Right lung (tissue), 2 donors: ENCODE measurements at regions not wholly inside any gene's neighbourhood (a gene's known extent, or its start where the extent isn't known, plus 50 kb on each side); places are given as distances from the start of the nearest gene placed in this dataset.

Experiments used
- DNase-seq, 2 donors: peaks; one replicate each; pipeline ENCODE4 v3.0.0-alpha.2; 2013

DNA sequence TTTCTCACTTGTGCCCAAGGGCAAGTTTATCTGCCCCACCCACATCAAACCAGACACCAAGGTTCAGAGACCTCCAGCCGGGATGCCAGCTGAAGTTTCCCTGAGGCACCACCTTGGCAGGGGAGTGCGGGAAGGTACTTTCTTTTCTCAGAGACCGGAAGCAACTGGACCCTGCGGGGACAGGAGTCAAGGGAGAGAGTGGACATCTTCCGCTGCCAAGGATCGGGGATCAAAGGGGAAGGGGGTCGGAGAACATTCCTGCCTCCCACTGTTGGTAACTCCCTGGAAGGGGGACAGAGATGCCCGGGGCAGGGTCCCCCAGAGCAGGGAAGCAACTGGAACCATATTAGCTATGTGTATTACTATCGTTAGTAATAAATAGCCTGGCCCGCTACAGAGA is 161.8 kb downstream of the DICER1 start:
- no peak for DNase-seq

DNA sequence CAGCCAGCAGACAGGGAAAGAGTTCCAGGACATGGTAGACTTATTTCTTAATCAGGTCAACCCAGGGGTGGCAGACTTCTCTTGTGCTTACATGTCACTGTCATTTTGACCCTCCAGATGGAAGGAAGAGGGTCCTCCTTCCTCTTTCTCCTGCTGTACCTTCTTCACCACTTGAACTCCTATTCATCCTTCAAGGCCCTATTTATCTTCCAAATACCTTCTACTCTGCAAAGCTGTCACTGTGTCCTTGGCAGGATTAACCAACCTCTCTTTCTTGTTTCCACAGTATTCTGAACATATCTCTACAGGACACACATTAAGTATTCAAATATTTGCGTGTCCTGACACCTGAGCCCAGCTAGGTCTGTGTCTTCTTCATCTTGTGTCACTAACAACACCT is 163.1 kb downstream of the DICER1 start:
- no peak for DNase-seq

DNA sequence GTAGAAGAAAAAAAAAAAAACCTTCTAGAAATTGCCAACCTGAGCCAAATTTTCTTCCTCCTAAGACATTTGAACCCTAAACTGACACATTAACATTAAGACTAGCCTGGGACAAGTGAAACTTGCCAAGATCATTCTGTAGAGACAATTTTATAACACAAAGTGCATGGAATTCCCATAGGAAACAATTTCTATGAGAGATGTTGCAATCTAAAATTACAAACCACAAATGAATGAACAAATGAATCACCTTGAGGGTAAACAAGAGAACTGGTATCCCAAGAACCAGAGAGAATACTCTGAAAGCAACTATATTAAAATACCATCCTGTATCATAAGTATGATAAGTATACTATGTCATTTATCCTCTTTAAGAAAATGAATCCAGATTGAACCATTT is 165.3 kb downstream of the DICER1 start:
- no peak for DNase-seq

DNA sequence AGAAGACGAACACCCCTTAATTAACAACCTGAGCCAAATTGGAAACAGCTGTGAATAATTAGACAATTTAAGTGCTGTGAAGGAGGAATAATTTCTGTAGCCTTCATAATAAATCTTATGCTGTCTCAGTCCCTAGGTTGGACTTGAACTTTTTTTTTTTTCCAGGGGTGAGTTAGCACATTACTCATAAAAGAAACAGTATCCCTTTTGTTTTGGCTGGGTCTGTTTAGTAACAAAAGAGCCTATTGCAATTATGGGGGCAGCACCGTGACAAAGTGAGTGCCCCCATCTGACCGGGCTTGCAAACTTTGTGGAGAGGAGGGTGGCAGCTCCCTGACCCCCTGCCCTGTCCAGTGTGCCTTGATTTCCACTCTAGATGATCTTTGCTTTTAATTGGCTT is 167.4 kb downstream of the DICER1 start:
- no peak for DNase-seq

DNA sequence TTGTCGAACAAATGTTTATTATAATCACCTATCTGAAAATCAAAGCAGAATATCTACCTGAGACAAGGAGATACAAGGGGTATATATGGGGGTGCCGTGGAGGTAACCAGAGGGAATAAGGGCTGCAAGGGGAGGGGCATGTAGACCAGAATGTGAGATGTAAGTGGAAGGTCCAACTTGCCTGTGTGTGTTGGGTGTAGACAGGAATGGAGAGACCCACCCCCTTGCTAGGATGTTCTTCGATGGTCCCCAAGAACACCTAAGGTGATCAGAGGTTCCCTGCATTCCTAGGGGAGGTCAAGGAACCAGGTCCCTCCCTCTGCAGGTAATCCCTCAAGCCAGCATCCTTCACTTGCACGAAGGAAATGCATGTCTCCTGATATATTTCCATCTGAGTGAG is 167.9 kb downstream of the DICER1 start:
- no peak for DNase-seq

DNA sequence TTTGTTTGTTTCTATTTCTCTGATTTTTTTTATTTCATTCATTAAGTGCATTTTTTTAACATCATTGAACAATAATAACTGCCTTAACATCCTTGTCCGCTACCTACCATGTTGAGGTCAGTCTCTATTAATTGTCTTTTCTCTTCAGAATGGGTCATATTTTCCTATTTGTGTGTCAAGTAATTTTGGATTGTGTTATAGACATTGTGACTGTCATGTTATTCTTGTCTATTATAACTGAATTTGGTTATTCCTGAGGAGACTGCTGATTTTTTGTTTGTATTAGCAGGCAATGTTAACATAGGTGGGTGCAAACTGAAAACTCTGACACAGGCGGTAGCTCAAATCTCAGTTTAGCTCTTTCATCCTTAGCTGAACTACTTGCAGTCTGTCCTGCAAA is 169.9 kb downstream of the DICER1 start:
- no peak for DNase-seq

DNA sequence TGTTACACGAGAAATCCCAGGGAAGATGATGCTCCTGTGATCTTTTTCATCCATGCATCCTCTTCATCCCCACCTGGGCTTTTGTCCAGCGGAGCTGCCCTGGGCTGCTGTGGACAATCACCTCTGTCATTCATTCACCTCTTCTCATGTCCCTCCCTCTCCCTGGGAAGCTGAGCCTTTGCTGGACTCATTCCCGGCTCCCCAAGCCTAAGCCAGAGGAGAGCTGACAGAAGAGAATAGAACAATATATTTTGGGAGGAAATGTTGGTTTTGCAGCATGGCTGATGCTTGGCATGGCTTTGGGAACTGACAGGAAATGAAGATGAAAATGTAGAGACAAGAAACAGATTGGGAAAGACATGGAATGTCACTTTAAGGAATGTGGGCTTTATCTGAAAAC is 177.4 kb downstream of the DICER1 start:
- DNase-seq: no peak

DNA sequence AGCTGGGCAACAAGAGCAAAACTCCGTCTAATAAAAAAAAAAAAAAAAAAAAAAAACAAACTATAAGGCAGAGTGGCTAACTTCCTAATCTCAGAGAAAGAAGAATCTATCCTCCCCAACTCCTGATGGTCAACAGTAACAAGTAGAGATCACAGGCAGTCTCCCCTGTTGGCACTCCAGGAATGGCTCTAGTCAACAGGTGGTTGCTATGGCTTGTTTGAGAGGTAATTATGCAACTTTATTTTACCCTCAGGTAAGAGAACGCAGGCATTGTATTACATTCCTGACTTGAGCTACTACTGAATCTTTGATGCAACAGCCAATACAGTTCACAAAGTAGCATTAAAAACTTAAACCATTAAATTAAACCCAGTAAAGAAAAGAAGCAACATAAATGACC is 180.3 kb downstream of the DICER1 start:
- DNase-seq: no peak

DNA sequence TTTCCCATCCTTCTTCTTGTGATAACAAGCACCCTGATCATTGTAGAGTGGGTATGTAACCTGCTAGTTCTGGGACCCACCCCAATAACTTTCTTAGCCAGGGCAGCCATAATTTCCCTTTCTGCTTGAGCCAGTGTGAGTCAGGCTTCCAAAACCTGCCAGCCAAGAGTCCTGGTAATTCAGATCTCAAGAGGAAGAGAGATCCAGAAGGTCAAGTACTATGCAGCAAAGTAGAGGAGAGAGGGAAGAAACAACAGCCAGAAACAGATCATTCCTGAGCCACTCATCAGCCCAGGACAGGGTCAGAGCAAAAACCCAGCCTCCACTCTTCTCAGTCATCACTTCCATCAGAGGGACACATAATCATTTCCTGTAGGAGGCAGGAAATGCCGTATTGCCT is 182.0 kb downstream of the DICER1 start:
- no peak for DNase-seq

DNA sequence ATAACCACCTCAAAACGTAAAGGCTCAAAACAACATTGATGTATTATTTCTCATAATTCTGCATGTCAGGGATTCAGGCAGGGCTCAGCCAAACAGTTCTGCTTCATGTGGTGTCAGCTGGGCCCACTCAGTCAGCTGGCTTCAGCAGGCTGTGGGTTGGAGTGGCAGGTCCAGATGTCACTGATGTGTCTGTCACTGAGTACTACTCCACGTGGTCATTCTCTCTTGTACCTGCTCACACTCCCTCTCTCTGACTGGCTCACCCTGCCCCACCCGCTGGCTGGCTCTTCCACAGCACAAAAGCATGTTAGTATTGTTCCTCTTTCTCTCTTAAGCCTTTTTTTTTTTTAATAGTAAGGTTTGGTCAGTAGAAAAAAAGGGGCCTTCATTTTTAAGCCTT is 182.4 kb downstream of the DICER1 start:
- DNase-seq: no peak

DNA sequence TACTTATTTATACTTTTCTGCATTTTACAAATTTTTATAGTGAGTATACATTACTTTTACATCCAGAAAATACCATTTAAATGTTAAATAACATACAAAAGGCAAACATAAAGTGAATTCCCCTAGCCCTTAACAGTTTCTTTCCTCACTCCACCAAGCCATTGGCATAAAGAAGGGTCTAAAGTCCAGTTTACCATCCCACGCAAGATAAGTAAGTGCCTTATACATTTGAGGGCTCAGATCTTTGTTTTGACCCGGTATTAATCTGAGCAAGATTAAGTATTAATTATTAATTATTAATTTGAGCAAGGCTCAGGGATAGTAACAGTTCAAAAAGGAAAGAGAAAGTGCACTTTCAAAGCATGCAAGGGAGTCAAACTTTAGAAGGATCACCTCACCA is 182.9 kb downstream of the DICER1 start:
- DNase-seq: no peak

DNA sequence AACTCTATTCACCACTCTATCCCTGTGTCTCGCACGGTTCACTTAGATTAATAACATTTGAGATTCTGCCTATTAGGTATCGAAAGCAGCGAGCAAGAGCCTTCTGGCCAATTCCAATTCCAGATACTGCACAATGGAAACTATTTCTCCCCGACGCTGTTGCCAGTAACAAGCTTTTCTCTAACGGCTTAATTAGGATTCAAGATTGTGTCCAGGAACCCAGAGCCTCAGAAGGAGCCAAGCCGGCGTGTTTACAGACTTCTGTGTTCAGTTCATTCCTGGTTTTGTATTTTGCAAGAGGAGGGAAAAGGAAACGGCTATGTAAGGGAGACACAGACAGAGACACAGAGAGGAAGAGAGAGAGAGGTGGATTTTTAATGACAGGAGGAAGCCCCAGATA is 185.6 kb downstream of the DICER1 start:
- peak in 1 of 2 donors; percentile 36 for DNase-seq

DNA sequence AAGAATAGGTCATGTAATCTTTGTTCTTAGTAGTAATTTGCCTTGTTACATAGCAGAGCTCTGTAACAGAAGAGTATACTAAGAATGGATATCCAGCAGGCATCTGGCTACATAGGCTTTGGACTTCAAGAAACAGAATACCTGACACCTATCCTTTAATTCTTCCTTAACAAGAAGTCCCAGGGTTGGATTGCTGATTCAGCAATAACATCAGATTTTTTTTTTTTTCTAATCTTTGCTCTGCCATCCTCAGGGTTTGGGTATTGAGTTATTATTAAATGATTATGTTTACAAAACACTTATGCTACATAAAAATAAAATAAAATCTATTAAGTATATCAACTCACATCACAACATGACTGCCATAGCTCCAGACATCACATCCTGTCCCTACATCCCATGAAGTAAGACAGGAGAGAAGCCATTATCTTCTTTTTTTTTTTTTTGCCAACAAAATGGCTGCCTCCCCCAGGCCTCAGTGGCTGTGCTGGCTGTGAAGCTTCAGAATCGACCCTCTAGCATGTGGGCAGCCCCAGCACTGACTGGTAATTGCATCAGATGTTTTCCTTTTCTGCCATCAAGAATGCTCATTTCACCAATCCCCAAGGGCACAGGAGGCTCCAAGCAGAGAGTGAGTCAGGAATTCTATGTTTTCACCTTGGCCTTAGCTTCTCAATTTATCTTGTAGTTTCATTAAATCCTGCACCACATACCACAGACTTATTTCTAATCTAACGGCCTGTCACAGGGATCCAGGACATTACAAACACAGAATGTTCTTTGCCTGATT is 186.2 kb downstream of the DICER1 start:
- DNase-seq: no peak

DNA sequence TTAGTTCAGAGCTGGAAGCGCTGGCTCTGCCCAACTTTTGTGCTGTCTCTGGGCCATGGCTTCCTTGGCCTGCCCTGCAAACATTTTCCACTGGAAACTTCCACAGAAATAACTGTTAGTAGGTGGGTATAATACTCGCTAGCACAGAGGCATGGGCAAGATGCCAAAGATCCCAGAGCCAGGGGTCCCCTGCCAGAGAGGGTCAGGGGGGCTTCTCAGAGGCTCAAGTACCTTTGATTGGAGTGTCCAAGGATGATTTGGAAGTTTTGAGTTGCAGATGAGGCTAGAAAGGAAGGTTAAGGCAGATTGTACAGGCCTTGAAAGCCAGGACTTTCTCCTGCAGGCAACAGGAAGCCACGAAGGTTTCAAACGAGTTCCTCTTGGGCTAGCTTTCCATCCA is 187.6 kb downstream of the DICER1 start:
- no peak for DNase-seq

DNA sequence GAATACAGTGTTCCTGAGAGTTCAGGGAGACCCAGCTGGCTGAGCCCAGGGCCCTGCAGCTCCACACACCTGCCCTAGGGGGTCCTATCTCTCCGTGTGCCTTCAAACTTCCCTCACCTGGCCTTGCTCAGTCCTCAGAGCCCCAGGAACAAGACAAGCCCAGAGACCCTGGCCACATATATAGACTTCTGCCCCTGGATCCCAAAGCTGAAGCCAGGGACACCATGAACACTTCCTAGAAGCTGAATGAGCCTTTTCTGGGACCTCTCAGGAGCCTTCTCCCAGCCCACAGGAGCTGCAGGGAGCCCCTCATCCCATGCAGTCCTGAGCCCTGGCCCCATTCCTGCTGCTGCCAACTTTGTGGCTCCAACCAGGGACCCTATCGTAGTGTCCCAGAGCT is 190.5 kb downstream of the DICER1 start:
- no peak for DNase-seq

DNA sequence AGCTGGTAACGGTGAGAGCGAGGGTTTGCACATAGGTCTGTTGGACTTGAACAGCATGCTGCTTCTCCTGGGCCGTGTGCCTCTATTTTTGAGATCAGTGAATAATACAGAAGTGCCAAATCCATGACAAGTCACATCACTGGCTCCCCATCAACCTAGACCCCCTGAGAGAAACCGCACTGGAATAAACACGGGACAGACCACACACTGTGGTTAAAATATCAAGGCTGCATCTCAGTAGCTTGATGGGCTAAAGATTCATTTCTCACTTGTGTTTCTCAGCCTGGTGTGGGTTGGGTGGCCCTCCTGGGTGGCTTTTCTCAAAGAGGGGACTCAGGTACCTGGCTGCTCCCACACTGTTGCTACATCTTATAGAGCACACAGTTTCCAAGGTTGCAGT is 191.0 kb downstream of the DICER1 start:
- no peak for DNase-seq

DNA sequence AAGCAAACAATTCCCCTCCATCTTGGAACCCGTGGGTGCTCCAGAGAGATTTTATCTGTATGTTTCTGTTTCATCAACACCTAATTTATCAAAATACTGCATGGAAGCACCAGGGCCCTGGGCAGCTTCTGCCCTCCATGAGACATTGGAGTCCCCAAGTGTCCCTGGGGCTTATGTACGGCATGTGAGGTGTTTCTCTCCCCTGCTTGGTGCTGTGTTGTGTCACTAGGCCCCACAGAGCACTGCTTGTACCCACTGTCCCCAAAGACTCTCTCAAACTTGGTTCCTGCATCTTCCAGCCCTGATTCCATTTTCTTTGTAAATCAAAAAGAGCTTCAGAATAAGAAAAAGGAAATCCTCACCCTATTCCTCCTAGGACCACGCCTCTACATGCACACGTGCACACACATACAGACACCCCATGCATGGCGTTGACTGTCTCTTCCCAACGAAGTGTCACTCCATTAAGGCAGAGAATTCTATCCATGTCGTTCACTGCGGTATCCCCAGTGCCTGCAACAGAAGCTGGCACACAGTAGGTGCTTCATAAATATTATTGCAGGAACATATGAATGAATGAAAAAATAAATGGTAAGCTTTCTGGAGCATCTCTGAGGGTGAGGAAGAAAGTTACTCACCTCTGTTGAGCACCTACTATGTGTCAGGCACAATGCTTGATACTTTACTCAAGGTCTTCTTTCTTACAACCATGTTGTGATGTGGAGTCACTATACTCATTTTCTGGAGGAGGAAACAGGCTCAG is 191.6 kb downstream of the DICER1 start:
- no peak for DNase-seq

DNA sequence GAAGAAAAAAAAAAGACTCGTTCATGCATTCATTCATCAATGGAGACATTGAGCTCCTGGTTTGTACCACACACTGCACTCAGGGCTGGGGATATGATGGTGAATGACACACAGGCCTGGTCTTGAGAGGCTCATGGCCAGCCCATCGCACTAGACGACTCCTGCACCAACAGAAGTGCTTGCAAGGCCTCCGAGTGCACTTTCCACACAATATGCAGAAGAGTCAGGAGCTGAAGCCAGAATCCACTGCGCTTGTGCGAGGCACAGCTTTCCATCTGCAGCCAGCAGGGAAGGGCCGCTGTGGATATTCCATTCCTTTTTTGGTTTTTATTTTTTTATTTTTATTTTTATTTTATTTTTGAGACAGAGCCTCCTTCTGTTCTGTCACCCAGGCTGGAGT is 192.4 kb downstream of the DICER1 start:
- DNase-seq: no peak

DNA sequence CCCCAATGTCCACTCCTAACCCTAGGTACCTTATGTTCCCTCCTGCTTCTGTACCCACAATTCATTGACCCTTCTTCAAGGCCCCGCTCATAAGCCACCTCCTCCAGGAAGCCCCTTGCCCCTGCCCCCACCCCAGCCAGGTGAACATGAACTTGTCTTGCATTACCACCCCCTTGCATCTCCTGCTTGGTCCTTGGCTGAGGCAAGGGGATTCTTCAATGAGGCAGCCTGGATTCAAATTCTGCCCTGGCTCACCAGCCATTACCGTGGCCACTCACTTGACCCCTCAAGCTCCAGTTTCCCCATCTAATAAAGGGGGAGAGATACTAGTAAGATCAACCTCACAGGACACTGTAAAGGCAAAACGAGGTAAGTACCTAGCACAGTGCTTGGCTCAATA is 193.1 kb downstream of the DICER1 start:
- DNase-seq: no peak

DNA sequence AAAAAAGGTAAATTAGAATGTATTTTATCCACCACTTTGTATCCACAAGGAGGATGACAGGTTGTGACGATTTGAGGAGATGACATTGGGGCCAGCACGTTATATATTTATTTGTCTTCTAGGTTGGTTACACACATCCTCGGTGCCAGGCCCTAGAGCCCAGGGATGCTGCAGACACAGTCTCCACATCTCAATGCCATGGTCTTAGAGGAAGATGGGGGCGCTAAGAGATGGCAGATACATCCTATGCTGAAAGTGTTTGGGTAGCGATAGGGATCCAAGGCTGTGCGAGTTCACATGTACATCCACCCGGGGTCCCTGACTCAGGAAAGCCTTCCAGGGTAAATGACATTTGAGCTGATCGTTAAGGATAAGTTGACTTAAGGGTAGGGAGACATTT is 193.1 kb upstream of the GSC start:
- DNase-seq: no peak

DNA sequence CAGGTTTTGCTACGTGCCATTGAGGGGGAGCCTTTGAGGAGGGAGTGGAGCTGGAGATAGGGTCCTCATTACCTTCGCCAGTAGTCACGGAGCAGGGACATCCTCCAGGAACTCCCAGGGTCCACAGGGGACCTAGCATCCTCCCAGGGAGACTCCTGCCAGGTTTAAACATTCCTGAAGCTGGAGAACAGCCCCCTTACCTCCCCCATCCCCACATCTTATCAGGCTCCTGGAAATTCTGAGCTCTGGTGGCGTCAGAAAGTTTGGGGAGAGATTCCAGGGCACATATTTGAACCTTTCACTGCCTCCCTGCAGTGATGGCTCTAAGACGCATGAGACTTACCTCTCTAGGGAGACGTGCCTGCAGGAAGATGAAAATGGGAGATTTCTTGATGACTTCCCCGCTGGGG is 192.3 kb upstream of the GSC start:
- no peak for DNase-seq

DNA sequence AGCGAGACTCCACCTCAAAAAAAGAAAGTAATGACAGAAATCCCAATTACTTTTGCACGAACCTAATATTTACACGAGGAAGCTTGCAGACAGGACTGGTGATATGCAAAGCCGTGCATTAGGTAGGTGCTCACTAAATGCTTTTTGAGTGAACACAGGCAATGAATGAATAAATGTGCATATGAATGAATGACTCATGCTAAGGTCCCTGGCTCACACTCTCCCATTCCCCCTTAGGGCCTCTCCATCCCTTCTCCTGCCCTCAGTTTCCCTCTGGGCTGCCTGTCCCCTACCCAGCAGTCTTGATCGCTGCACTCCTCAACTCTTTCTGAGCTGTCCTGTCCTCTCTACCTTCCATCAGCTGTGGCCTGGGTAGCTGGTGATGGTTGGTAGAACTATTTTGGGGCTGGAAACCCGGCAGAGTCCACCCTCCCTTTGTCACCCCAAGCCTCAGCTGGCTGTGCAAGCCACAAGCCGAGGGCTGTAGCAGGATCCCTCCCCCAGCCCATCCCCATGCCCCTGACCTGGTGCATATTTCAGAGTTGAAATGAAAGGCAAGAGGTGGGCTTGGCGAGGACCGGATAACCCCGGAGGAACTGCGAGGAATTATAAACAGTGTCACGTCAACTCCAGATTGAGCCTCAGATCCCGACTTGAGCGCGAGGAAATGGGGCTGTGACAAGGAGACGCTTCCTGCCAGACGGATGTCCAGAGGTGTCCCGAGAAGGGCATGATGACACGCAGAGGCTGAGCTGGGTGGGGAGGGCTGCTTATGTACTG is 191.7 kb upstream of the GSC start:
- no peak for DNase-seq
